SK-N-SH treated with all-trans-retinoic acid at 6 μM for 48 hours (cell line): ENCODE measurements at regions not wholly inside any gene's neighbourhood (a gene's known extent, or its start where the extent isn't known, plus 50 kb on each side); places are given as distances from the start of the nearest gene placed in this dataset.
A peak's percentile ranks its signal among the peaks of the same experiment; 100 is the strongest.

ENCODE experiments used
- ATAC-seq: fragments of 200-7000 bp; cut with Tn5 transposase; 3 replicates; pipeline ENCODE4 v1.9.1; 2020; ENCODE audit warnings: mild to moderate bottlenecking, moderate library complexity
- ARNTL ChIP-seq: fragments of 450-650 bp; formaldehyde crosslinking; IDR thresholded peaks from 2 replicates; pipeline ENCODE4 v1.5.0; 2020; ENCODE audit warnings: low read depth, mild to moderate bottlenecking, moderate library complexity, borderline replicate concordance
- BACH2 ChIP-seq: fragments of 250-450 bp; sonication (Bioruptor Pico); IDR thresholded peaks from 2 replicates; pipeline ENCODE4 v1.9.0; 2021; ENCODE audit warnings: mild to moderate bottlenecking, borderline replicate concordance
- CSDC2 ChIP-seq: fragments of 250-450 bp; sonication (Bioruptor Pico); IDR thresholded peaks from 2 replicates; pipeline ENCODE4 v1.5.0; 2020; ENCODE audit warnings: mild to moderate bottlenecking, moderate library complexity
- ESRRG ChIP-seq: fragments of 250-450 bp; sonication (Bioruptor Pico); IDR thresholded peaks from 2 replicates; pipeline ENCODE4 v1.6.1; 2021; ENCODE audit warnings: mild to moderate bottlenecking
- GLIS3 ChIP-seq: fragments of 250-450 bp; sonication (Bioruptor Pico); IDR thresholded peaks from 2 replicates; pipeline ENCODE4 v1.5.0; 2020; ENCODE audit warnings: mild to moderate bottlenecking, moderate library complexity
- ISL1 ChIP-seq: fragments of 250-450 bp; sonication (Bioruptor Pico); IDR thresholded peaks from 2 replicates; pipeline ENCODE4 v2.1.2; 2022; ENCODE audit warnings: mild to moderate bottlenecking, moderate library complexity
- OSR1 ChIP-seq: fragments of 250-450 bp; sonication (Bioruptor Pico); IDR thresholded peaks from 2 replicates; pipeline ENCODE4 v1.8.0; 2022; ENCODE audit warnings: moderate library complexity, mild to moderate bottlenecking, inconsistent platforms
- PPARA ChIP-seq: fragments of 250-450 bp; sonication (Bioruptor Pico); IDR thresholded peaks from 2 replicates; pipeline ENCODE4 v1.5.0; 2020; ENCODE audit warnings: mild to moderate bottlenecking, borderline replicate concordance
- RARB ChIP-seq: fragments of 250-450 bp; sonication (Bioruptor Pico); IDR thresholded peaks from 2 replicates; pipeline ENCODE4 v1.8.0; 2021; ENCODE audit warnings: mild to moderate bottlenecking, moderate library complexity
- SNAI2 ChIP-seq: fragments of 250-450 bp; sonication (Bioruptor Pico); IDR thresholded peaks from 2 replicates; pipeline ENCODE4 v1.5.0; 2020; ENCODE audit warnings: mild to moderate bottlenecking, moderate library complexity
- TCF4 ChIP-seq: fragments of 250-450 bp; sonication (Bioruptor Pico); IDR thresholded peaks from 2 replicates; pipeline ENCODE4 v1.8.0; 2021; ENCODE audit warnings: mild to moderate bottlenecking, moderate library complexity, borderline replicate concordance
- TOX ChIP-seq: fragments of 250-450 bp; sonication (Bioruptor Pico); IDR thresholded peaks from 2 replicates; pipeline ENCODE4 v1.8.0; 2021; ENCODE audit warnings: mild to moderate bottlenecking, moderate library complexity, borderline replicate concordance
- ZC3H10 ChIP-seq: fragments of 250-450 bp; sonication (Bioruptor Pico); IDR thresholded peaks from 2 replicates; pipeline ENCODE4 v1.5.1; 2021; ENCODE audit warnings: mild to moderate bottlenecking, moderate library complexity
- ZFP3 ChIP-seq: fragments of 250-450 bp; sonication (Bioruptor Pico); IDR thresholded peaks from 2 replicates; pipeline ENCODE4 v1.5.0; 2020; ENCODE audit warnings: mild to moderate bottlenecking, moderate library complexity
- ZFP30 ChIP-seq: fragments of 450-650 bp; formaldehyde crosslinking; IDR thresholded peaks from 2 replicates; pipeline ENCODE4 v1.5.0; 2022; ENCODE audit warnings: mild to moderate bottlenecking, moderate library complexity
- ZNF565 ChIP-seq: fragments of 450-650 bp; formaldehyde crosslinking; conservative IDR thresholded peaks from 2 replicates; pipeline ENCODE4 v1.5.0; 2020; ENCODE audit warnings: low read depth, mild to moderate bottlenecking, moderate library complexity
- ZNF70 ChIP-seq: fragments of 450-650 bp; formaldehyde crosslinking; IDR thresholded peaks from 2 replicates; pipeline ENCODE4 v1.5.0; 2020; ENCODE audit warnings: mild to moderate bottlenecking, moderate library complexity
- ZNF8 ChIP-seq: fragments of 450-650 bp; formaldehyde crosslinking; IDR thresholded peaks from 2 replicates; pipeline ENCODE4 v1.5.0; 2020; ENCODE audit warnings: mild to moderate bottlenecking, moderate library complexity
- TF ChIP-seq, protein P1 (sequence below): fragments of 250-450 bp; sonication (Bioruptor Pico); IDR thresholded peaks from 2 replicates; pipeline ENCODE4 v1.5.0; 2020; ENCODE audit warnings: mild to moderate bottlenecking, moderate library complexity
- TF ChIP-seq, protein P2 (sequence below): fragments of 250-450 bp; sonication (Bioruptor Pico); IDR thresholded peaks from 2 replicates; pipeline ENCODE4 v1.5.1; 2021; ENCODE audit warnings: mild to moderate bottlenecking, moderate library complexity
- TF ChIP-seq, protein P3 (sequence below): fragments of 250-450 bp; sonication (Bioruptor Pico); IDR thresholded peaks from 2 replicates; pipeline ENCODE4 v1.5.1; 2020; ENCODE audit warnings: low read depth, mild to moderate bottlenecking, moderate library complexity
- TF ChIP-seq, protein P4 (sequence below): fragments of 250-450 bp; sonication (Bioruptor Pico); IDR thresholded peaks from 2 replicates; pipeline ENCODE4 v1.8.0; 2020; ENCODE audit warnings: mild to moderate bottlenecking, moderate library complexity, borderline replicate concordance

DNA sequence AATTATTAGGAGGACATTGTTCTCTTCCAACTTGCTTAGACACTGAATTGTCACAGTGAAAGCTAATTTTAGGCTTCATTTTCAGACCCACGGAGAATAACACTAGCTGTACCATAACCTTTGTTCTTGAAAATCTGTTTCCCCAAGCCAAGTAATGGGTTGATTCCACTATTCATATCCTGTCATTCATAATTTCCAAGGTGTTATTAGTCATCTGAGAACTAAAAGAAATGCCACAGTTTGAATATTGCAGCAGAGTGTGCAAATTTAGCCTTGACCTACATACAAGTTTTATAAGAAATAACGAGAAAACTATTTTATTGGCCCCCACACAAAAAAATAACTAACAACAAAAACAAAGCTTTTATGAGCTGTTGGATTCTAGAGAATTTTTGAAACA is 148.5 kb upstream of the TYRP1 start:
- no peak for ATAC-seq
- no peak for TF ChIP-seq OSR1 (CRISPR knock-in tag)
- no peak for TF ChIP-seq ZNF70 (CRISPR knock-in tag)
- no peak for TF ChIP-seq ZC3H10
- no peak for TF ChIP-seq BACH2 (CRISPR knock-in tag)
- no peak for TF ChIP-seq CSDC2 (CRISPR knock-in tag)
- TF ChIP-seq ARNTL (CRISPR knock-in tag), result no peak
- no peak for TF ChIP-seq ZNF8 (CRISPR knock-in tag)
- TF ChIP-seq ESRRG, result no peak
- TF ChIP-seq, protein P1, sequence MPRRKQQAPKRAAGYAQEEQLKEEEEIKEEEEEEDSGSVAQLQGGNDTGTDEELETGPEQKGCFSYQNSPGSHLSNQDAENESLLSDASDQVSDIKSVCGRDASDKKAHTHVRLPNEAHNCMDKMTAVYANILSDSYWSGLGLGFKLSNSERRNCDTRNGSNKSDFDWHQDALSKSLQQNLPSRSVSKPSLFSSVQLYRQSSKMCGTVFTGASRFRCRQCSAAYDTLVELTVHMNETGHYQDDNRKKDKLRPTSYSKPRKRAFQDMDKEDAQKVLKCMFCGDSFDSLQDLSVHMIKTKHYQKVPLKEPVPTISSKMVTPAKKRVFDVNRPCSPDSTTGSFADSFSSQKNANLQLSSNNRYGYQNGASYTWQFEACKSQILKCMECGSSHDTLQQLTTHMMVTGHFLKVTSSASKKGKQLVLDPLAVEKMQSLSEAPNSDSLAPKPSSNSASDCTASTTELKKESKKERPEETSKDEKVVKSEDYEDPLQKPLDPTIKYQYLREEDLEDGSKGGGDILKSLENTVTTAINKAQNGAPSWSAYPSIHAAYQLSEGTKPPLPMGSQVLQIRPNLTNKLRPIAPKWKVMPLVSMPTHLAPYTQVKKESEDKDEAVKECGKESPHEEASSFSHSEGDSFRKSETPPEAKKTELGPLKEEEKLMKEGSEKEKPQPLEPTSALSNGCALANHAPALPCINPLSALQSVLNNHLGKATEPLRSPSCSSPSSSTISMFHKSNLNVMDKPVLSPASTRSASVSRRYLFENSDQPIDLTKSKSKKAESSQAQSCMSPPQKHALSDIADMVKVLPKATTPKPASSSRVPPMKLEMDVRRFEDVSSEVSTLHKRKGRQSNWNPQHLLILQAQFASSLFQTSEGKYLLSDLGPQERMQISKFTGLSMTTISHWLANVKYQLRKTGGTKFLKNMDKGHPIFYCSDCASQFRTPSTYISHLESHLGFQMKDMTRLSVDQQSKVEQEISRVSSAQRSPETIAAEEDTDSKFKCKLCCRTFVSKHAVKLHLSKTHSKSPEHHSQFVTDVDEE (CRISPR knock-in tag), result no peak
- TF ChIP-seq PPARA (CRISPR knock-in tag), result no peak
- no peak for TF ChIP-seq RARB (CRISPR knock-in tag)
- TF ChIP-seq TCF4, result no peak

DNA sequence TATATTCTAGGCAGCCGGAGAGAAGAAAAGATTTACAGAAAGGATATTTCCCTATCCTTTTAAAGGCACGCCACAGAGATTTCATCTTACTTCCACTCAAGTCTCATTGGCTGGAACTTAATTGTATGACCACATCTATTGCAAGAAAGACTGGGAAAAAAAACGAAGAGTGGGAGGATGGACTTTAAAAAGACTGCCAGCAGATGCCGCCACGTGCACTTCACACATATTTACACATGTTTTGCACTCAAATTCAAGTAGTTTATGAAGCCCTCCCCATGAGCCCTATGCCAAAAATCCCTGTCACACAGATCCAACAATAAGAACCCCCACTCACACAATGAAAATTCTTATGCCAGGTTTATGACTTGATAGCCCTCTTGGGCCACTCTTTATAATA is 138.5 kb upstream of the TYRP1 start:
- peak; percentile 48; the same call in 2 of the 3 replicates for ATAC-seq
- TF ChIP-seq TOX (CRISPR knock-in tag) (no peak), ZNF8 (CRISPR knock-in tag) (no peak), OSR1 (CRISPR knock-in tag) (no peak), ZC3H10 (no peak), RARB (CRISPR knock-in tag) (no peak), ZNF70 (CRISPR knock-in tag) (no peak), TCF4 (no peak), ZFP3 (CRISPR knock-in tag) (no peak), CSDC2 (CRISPR knock-in tag) (no peak), ISL1 (no peak), ARNTL (CRISPR knock-in tag) (no peak), PPARA (CRISPR knock-in tag) (no peak), ZNF565 (CRISPR knock-in tag) (no peak), BACH2 (CRISPR knock-in tag) (no peak), ZFP30 (CRISPR knock-in tag) (no peak), GLIS3 (no peak)
- TF ChIP-seq, protein P2, sequence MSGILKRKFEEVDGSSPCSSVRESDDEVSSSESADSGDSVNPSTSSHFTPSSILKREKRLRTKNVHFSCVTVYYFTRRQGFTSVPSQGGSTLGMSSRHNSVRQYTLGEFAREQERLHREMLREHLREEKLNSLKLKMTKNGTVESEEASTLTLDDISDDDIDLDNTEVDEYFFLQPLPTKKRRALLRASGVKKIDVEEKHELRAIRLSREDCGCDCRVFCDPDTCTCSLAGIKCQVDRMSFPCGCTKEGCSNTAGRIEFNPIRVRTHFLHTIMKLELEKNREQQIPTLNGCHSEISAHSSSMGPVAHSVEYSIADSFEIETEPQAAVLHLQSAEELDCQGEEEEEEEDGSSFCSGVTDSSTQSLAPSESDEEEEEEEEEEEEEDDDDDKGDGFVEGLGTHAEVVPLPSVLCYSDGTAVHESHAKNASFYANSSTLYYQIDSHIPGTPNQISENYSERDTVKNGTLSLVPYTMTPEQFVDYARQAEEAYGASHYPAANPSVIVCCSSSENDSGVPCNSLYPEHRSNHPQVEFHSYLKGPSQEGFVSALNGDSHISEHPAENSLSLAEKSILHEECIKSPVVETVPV (CRISPR knock-in tag), result no peak
- TF ChIP-seq, protein P1 (CRISPR knock-in tag), result no peak
- TF ChIP-seq, protein P3, sequence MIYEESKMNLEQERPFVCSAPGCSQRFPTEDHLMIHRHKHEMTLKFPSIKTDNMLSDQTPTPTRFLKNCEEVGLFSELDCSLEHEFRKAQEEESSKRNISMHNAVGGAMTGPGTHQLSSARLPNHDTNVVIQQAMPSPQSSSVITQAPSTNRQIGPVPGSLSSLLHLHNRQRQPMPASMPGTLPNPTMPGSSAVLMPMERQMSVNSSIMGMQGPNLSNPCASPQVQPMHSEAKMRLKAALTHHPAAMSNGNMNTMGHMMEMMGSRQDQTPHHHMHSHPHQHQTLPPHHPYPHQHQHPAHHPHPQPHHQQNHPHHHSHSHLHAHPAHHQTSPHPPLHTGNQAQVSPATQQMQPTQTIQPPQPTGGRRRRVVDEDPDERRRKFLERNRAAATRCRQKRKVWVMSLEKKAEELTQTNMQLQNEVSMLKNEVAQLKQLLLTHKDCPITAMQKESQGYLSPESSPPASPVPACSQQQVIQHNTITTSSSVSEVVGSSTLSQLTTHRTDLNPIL (CRISPR knock-in tag), result no peak
- TF ChIP-seq, all 23 proteins: peak for 0

DNA sequence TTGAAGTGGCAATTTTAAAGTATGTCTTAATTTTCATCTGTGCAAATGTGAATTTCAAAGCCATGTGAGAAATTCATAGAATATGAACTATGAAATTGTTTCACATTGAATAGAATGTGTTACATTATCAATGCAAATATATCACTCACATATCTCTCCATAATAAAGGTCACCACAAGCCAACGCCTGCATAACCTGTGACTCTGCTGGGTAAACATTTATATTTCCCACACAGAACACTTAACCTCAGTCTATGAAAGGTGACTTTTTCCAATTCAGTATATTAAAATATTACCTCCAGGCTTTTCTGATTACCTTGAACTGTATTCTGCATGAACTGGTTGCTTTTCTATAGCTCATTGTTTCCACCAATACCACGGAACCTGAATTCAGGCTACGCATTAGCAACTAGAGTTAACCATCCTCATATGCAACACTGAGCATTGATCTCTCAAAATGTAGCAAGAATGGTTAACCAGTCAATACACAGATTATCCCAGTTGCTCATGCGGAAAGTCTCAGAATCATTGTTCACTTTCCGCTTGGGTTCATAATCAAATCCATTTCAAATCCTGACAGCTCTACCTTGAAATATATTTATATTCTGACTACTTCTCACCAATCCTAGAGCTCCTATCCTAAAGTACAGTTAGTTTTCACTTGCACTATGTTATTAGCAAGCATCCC is 126.6 kb upstream of the TYRP1 start:
- TF ChIP-seq, protein P2 (CRISPR knock-in tag), result no peak
- TF ChIP-seq ESRRG (no peak), TOX (CRISPR knock-in tag) (no peak), SNAI2 (CRISPR knock-in tag) (no peak), ISL1 (no peak), ZNF70 (CRISPR knock-in tag) (no peak), ZNF565 (CRISPR knock-in tag) (no peak)
- TF ChIP-seq, protein P4, sequence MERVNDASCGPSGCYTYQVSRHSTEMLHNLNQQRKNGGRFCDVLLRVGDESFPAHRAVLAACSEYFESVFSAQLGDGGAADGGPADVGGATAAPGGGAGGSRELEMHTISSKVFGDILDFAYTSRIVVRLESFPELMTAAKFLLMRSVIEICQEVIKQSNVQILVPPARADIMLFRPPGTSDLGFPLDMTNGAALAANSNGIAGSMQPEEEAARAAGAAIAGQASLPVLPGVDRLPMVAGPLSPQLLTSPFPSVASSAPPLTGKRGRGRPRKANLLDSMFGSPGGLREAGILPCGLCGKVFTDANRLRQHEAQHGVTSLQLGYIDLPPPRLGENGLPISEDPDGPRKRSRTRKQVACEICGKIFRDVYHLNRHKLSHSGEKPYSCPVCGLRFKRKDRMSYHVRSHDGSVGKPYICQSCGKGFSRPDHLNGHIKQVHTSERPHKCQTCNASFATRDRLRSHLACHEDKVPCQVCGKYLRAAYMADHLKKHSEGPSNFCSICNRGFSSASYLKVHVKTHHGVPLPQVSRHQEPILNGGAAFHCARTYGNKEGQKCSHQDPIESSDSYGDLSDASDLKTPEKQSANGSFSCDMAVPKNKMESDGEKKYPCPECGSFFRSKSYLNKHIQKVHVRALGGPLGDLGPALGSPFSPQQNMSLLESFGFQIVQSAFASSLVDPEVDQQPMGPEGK, result no peak
- TF ChIP-seq, protein P1 (CRISPR knock-in tag), result no peak
- no peak for ATAC-seq
